HL-60 (cell line): ENCODE measurements at regions not wholly inside any gene's neighbourhood (a gene's known extent, or its start where the extent isn't known, plus 50 kb on each side); places are given as distances from the start of the nearest gene placed in this dataset.

Experiments used
- DNase-seq, 2 experiments: peaks; one replicate each; pipeline ENCODE4 v3.0.0-alpha.2; 2010 to 2020; ENCODE audit warnings: low read depth in 1 of 2, low spot score in 1 of 2
- H3K27ac ChIP-seq: fragments of 250-450 bp; sonication (Bioruptor Pico); replicated peaks from 2 replicates; pipeline ENCODE4 v1.5.1; 2020; ENCODE audit warnings: mild to moderate bottlenecking, moderate library complexity
- H3K27me3 ChIP-seq: fragments of 250-450 bp; sonication (Bioruptor Pico); 2 replicates; pipeline ENCODE4 v1.5.1; 2021; ENCODE audit warnings: mild to moderate bottlenecking, moderate library complexity; ENCODE audit not compliant: insufficient read depth, poor library complexity, severe bottlenecking
- H3K4me3 ChIP-seq: replicated peaks from 2 replicates; pipeline ENCODE4 v1.5.1; 2011; ENCODE audit warnings: mild to moderate bottlenecking, control low read depth, low read length; ENCODE audit not compliant: insufficient read depth
- CTCF ChIP-seq: IDR thresholded peaks from one replicate; pipeline ENCODE4 v1.5.1; 2011; ENCODE audit warnings: low read length, control low read depth, inconsistent platforms; ENCODE audit not compliant: insufficient read depth
- GABPA ChIP-seq: IDR thresholded peaks from 2 replicates; pipeline ENCODE4 v1.6.1; 2012; ENCODE audit warnings: low read depth
- POLR2AphosphoS5 ChIP-seq: IDR thresholded peaks from 2 replicates; pipeline ENCODE4 v1.6.1; 2012; ENCODE audit warnings: low read depth
- REST ChIP-seq: IDR thresholded peaks from 2 replicates; pipeline ENCODE4 v1.6.1; 2012; ENCODE audit warnings: low read depth; ENCODE audit not compliant: insufficient replicate concordance
- SPI1 ChIP-seq: IDR thresholded peaks from 2 replicates; pipeline ENCODE4 v1.6.1; 2012; ENCODE audit warnings: low read depth, mild to moderate bottlenecking, borderline replicate concordance

- Histone ChIP-seq H3K4me3 (no peak overlapping the region), H3K27ac (no peak overlapping the region), H3K27me3 (no peaks in the 10 kb centered on the region)
- no peak for DNase-seq
- no peak for TF ChIP-seq GABPA
- no peak for TF ChIP-seq REST
- TF ChIP-seq SPI1: no peak
- no peak for TF ChIP-seq CTCF
- TF ChIP-seq POLR2AphosphoS5: no peak
Observed at GRCh38 chr12:77299001-77299400, 233.6 kb upstream of the E2F7 start.

GRCh38 chr12:77294016-77294415, 228.6 kb upstream of the E2F7 start:
- no peak overlapping the region for H3K4me3 ChIP-seq
- TF ChIP-seq SPI1: no peak
- no peak for TF ChIP-seq GABPA
- TF ChIP-seq POLR2AphosphoS5: no peak
- no peak for TF ChIP-seq CTCF
- TF ChIP-seq REST: no peak
- no peaks in the 10 kb centered on the region for H3K27me3 ChIP-seq
- DNase-seq: no peak
- no peak overlapping the region for H3K27ac ChIP-seq

GRCh38 chr12:77274926-77275325, 209.6 kb upstream of the E2F7 start:
- H3K4me3 ChIP-seq: no peak overlapping the region
- DNase-seq: no peak
- no peak overlapping the region for H3K27ac ChIP-seq
- H3K27me3 ChIP-seq: no peaks in the 10 kb centered on the region
- TF ChIP-seq REST (no peak), SPI1 (no peak), CTCF (no peak), POLR2AphosphoS5 (no peak), GABPA (no peak)
